ENCODE measurements at regions not wholly inside any gene's neighbourhood (a gene's known extent, or its start where the extent isn't known, plus 50 kb on each side); places are given as distances from the start of the nearest gene placed in this dataset.
"Not testable (repeated sequence)": the region's sequence is repeated elsewhere in the genome, so short reads cannot be mapped to it uniquely, and the experiment has no call there.

GRCh38 chr21:8464403-8465152 lies 2056.8 kb upstream of the TPTE start:
- TF ChIP-seq CTCF (IDR thresholded peaks at IDR 0.05); RCOR1 (IDR thresholded peaks at IDR 0.05; ENCODE audit: low read depth, low read length); FOSL2 (IDR thresholded peaks at IDR 0.05); FOSL2 (CRISPR knock-in tag; IDR thresholded peaks at IDR 0.05); ZFP36 (IDR thresholded peaks at IDR 0.05; ENCODE audit: borderline replicate concordance, partially characterized antibody); PBX3 (IDR thresholded peaks at IDR 0.05); MAZ (IDR thresholded peaks at IDR 0.05; ENCODE audit: borderline replicate concordance, low read depth, low read length); USF2 (IDR thresholded peaks at IDR 0.05); ESRRA (IDR thresholded peaks at IDR 0.05; ENCODE audit: borderline replicate concordance, low read length); POLR2A (IDR thresholded peaks at IDR 0.05; ENCODE audit: low read length); MAX (IDR thresholded peaks at IDR 0.05); MYC (IDR thresholded peaks at IDR 0.05; ENCODE audit: borderline replicate concordance, low read length): not testable (repeated sequence)
